NT2/D1 (cell line): ENCODE measurements at regions not wholly inside any gene's neighbourhood (a gene's known extent, or its start where the extent isn't known, plus 50 kb on each side); places are given as distances from the start of the nearest gene placed in this dataset.

ENCODE experiments used
- DNase-seq: peaks from one replicate; pipeline ENCODE4 v3.0.0-alpha.2; 2011; ENCODE audit warnings: low read depth, low spot score
- H3K27me3 ChIP-seq: 2 replicates; pipeline ENCODE4 v1.6.0; 2011; ENCODE audit warnings: mild to moderate bottlenecking; ENCODE audit not compliant: insufficient read length, insufficient read depth
- H3K36me3 ChIP-seq: 2 replicates; pipeline ENCODE4 v1.6.1; 2011; ENCODE audit warnings: mild to moderate bottlenecking, low read length, mixed read lengths; ENCODE audit not compliant: insufficient read depth, insufficient read length
- H3K4me1 ChIP-seq: 2 replicates; pipeline ENCODE4 v1.5.1; 2011; ENCODE audit not compliant: insufficient read depth, insufficient read length
- H3K4me3 ChIP-seq: 2 replicates; pipeline ENCODE4 v1.5.1; 2011; ENCODE audit warnings: low read depth; ENCODE audit not compliant: insufficient read length
- H3K9ac ChIP-seq: 2 replicates; pipeline ENCODE4 v1.6.0; 2011; ENCODE audit warnings: low read depth; ENCODE audit not compliant: insufficient read length
- H3K9me3 ChIP-seq: 2 replicates; pipeline ENCODE4 v1.5.1; 2011; ENCODE audit warnings: mild to moderate bottlenecking, low read length; ENCODE audit not compliant: insufficient read depth
- SUZ12 ChIP-seq: IDR thresholded peaks from 2 replicates; pipeline ENCODE4 v1.6.1; 2011; ENCODE audit not compliant: insufficient read length, insufficient read depth; ENCODE audit errors: extremely low read depth
- YY1 ChIP-seq: IDR thresholded peaks from 2 replicates; pipeline ENCODE4 v1.6.1; 2011; ENCODE audit not compliant: insufficient read length, insufficient read depth
- ZNF274 ChIP-seq: IDR thresholded peaks from 2 replicates; pipeline ENCODE4 v1.6.1; 2011; ENCODE audit warnings: mild to moderate bottlenecking, low read depth, low read length

DNA sequence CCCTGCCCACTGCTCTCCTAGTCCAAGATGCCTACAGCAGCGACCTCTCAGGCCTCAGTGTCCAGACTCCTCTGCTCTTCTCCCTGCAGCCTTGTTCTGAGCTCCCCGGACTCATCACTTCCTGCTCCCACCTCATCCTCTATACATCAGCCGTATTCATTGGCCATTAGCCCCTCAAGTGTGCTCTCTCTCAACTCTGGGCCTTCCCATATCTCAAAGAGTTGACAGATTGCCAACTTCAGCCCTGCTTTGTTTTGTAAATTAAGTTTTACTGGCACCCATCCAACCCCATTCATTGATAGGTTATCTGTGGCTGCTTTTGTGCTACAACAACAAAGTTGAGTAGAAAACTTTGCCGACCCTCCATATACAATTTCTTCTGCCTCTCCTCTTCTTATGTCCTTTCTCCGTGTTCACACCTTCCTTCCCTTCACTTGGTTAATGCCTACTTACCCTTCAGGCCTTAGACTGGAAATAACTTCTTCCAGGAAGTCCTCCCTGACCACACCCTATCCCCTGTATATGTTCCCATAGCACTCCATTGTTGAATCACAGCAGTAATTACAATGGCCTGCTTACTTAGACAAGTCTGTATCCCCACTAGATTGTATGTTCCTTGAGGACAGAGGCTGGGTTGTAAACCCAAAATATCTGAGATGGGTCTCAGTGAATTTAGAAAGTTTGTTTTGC, 63.4 kb upstream of the TANC2 start:
- DNase-seq = peak; percentile 9
- no peaks in the 10 kb centered on the region for H3K36me3 ChIP-seq
- no peaks in the 10 kb centered on the region for H3K27me3 ChIP-seq
- TF ChIP-seq ZNF274 = no peak
- TF ChIP-seq SUZ12 = no peak
- no peak for TF ChIP-seq YY1
- peaks cover 4% of the 10 kb centered on the region for H3K4me1 ChIP-seq
- H3K9ac ChIP-seq = no peak overlapping the region
- H3K4me3 ChIP-seq = no peak overlapping the region
- no peaks in the 10 kb centered on the region for H3K9me3 ChIP-seq

DNA sequence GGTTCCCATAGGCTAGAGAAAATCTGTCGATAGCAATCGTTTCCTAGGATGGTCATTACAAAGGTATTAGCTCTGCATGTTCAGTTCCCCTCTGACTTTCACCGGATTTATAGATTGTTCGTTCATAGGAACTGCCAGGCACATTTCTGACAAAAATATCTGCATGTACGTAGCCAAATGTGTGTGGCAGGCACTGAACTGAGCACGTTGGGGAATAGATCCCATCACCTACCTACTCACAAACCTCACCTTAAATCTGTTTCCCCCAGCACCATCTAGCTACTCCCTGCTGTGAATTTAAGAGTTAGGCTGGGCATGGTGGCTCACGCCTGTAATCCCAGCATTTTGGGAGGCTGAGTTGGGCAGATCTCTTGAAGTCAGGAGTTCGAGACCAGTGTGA, 64.5 kb upstream of the TANC2 start:
- Histone ChIP-seq H3K4me1 (peaks cover 4% of the 10 kb centered on the region), H3K4me3 (no peak overlapping the region), H3K36me3 (no peaks in the 10 kb centered on the region), H3K9me3 (no peaks in the 10 kb centered on the region), H3K27me3 (no peaks in the 10 kb centered on the region), H3K9ac (no peak overlapping the region)
- DNase-seq = no peak
- TF ChIP-seq YY1 = no peak
- no peak for TF ChIP-seq SUZ12

DNA sequence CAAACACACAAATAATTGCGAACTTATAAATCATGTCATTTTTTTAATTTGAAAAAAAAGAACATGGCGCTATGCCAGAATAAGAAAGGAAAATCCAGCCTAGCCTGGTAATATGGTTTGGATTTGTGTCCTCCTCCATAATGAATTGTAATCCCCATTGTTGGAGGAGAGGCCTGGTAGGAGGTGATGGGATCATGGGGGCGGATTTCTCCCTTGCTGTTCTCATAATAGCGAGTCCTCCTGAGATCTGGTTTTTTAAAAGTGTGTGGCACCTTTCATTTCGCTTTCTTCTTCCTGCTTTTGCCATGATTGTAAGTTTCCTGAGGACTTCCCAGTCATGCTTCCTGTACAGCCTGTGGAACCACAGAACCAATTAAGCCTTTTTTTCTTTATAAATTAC, 65.9 kb upstream of the TANC2 start:
- no peak overlapping the region for H3K4me3 ChIP-seq
- DNase-seq = no peak
- TF ChIP-seq SUZ12 = no peak
- no peak for TF ChIP-seq YY1
- TF ChIP-seq ZNF274 = no peak
- no peak overlapping the region for H3K9ac ChIP-seq
- H3K27me3 ChIP-seq = no peaks in the 10 kb centered on the region
- peaks cover 5% of the 10 kb centered on the region for H3K4me1 ChIP-seq
- H3K9me3 ChIP-seq = no peaks in the 10 kb centered on the region
- H3K36me3 ChIP-seq = no peaks in the 10 kb centered on the region

DNA sequence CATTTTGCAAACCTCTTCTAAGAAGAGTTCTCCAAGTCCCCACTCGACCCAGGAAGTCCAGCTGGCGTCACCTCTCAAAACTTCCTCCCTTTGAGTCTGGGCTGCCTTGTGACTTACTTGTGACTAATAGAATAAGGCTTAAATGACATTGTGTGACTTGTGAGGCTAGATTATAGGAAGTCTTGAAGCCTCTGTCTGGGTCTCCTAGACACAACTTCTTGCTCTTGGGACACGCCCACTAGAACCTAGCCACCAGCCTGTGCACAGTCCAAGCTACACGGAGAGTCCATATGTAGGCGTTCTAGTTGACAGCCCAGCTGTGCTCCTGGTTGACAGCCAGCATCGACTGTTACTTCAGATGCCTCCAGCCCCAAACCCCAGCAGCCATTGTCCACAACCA, 66.7 kb upstream of the TANC2 start:
- H3K27me3 ChIP-seq = no peaks in the 10 kb centered on the region
- TF ChIP-seq SUZ12 = no peak
- no peak for TF ChIP-seq ZNF274
- TF ChIP-seq YY1 = no peak
- H3K9ac ChIP-seq = no peak overlapping the region
- no peaks in the 10 kb centered on the region for H3K36me3 ChIP-seq
- H3K9me3 ChIP-seq = no peaks in the 10 kb centered on the region
- H3K4me3 ChIP-seq = no peak overlapping the region
- DNase-seq = no peak
- peaks cover 5% of the 10 kb centered on the region for H3K4me1 ChIP-seq

DNA sequence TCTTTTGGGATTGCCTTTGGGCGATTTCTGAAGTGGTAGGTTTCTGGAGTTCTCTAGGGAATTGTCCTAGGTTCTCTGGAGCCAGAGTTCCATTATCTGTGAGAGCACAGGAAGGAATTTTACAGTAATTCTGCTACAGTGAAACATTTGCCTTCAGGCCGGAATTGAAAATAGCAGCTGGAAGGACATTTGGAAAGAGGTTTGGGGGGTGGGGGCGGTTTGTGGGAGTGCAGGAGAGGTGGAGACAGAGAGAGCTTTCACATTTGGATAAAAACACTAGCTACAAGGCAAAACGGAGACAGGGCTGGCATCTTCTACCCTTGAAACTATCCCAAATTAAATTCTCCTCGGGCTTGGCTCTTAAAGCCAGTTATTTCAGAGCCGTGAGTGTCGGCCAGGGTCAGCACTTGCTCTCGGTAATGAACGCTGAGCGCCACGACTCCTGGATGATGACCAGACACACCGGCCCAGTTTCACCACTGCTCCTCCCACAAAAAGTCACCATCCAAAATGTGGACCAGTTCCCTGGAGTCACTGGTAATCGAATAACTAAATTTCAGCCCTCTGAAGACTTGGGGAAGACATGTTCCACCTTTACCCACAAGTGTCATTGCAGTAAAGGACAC, 67.7 kb upstream of the TANC2 start:
- H3K36me3 ChIP-seq = no peaks in the 10 kb centered on the region
- H3K4me1 ChIP-seq = peaks cover 5% of the 10 kb centered on the region
- no peaks in the 10 kb centered on the region for H3K27me3 ChIP-seq
- no peak overlapping the region for H3K4me3 ChIP-seq
- DNase-seq = no peak
- no peak overlapping the region for H3K9ac ChIP-seq
- TF ChIP-seq YY1 (no peak), SUZ12 (no peak), ZNF274 (no peak)
- H3K9me3 ChIP-seq = no peaks in the 10 kb centered on the region

DNA sequence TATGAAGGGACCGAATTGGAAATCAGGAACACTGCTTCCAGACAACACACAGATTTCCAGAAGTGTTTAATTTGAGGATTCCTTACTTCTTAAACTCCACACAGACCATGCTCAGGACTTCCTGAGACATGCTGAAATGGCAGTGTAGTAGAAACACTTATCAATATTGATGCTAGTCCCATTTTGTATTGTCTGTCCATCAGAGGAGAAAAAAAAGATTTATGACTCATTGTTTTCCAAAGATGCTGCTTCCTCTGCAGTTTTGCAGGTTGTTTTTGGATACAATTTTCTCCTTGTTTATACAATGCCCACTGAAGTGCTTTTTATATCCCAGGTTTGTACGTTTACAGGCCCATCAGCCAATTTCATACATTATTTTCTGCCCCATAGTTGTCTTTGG, 68.3 kb upstream of the TANC2 start:
- no peaks in the 10 kb centered on the region for H3K9me3 ChIP-seq
- H3K9ac ChIP-seq = no peak overlapping the region
- H3K4me1 ChIP-seq = peaks cover 5% of the 10 kb centered on the region
- no peaks in the 10 kb centered on the region for H3K36me3 ChIP-seq
- TF ChIP-seq ZNF274 (no peak), YY1 (no peak)
- H3K27me3 ChIP-seq = no peaks in the 10 kb centered on the region
- DNase-seq = no peak
- no peak overlapping the region for H3K4me3 ChIP-seq

DNA sequence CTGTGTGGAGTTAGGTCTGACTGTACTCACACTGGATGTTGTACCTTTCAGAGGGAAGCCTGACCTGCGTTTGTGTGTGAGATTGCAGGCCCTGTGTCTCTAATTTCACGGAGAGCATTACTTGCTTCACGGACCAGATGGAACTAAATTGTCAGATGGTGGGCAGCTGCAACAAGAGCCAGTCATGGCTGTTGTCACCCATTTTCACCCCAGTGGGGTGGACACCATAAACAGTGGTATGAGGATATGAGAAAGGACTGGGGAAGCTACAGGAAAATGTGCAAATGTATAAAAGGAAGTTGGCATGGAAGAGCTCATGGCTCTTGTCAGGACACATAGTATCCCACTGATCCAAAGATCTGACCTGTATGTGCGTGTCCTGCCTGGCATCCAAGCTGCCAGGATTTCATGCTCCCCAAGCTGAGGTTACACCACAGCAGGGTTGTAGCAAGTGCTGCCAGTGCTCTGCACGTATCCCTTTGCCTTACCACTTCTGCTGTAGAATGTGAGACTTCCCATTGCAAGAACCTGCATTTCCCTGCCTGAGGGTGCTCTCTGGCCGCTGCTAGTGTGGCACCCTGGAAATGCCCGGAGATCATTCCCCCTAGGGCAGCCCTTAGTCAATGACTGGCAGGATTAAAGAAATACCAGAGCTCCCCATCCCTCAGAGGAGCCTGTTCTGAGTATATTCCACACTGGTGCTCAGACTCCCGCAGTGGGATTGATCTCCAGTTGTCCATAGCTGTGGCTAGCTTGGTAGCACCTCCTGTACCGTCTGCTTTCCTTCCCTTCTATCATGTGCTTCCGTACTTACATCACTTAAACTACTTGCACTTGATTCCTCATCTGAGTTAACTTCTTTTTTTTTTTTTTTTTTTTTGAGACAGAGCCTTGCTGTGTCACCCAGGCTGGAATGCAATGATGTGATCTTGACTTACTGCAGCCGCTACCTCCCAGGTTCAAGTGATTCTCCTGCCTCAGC, 70.4 kb upstream of the TANC2 start:
- Histone ChIP-seq H3K27me3 (no peaks in the 10 kb centered on the region), H3K4me1 (peaks cover 2% of the 10 kb centered on the region), H3K36me3 (no peaks in the 10 kb centered on the region), H3K9me3 (no peaks in the 10 kb centered on the region), H3K4me3 (no peak overlapping the region), H3K9ac (no peak overlapping the region)
- TF ChIP-seq ZNF274 = no peak
- no peak for DNase-seq
